PC-9 (cell line): ENCODE measurements at regions not wholly inside any gene's neighbourhood (a gene's known extent, or its start where the extent isn't known, plus 50 kb on each side); places are given as distances from the start of the nearest gene placed in this dataset.

ENCODE experiments used
- BruUV-seq: library from RNA; stranded (reverse); fragments of 400-500 nt; replicated peaks from 2 replicates; lab custom pipeline; 2021; lab: Mats Ljungman, UMichigan
- CTCF ChIA-PET: fragments of 300-600 bp; sonication (Branson Sonifier 250); formaldehyde crosslinking; loops from one replicate; lab custom pipeline; 2022; ENCODE audit warnings: antibody characterized with exemption; lab: Charles Lee
- POLR2A ChIA-PET: fragments of 300-600 bp; sonication (Branson Sonifier 250); formaldehyde crosslinking; loops from one replicate; lab custom pipeline; 2022; ENCODE audit warnings: antibody characterized with exemption; ENCODE audit not compliant: unreplicated experiment; lab: Charles Lee
- DNase-seq, 2 experiments: peaks; one replicate each; pipeline versions ENCODE4 v3.0.0 to v3.0.0-alpha.2; 2015 to 2022; ENCODE audit warnings: mixed read lengths in 1 of 2
- H2AFZ ChIP-seq: fragments of 200-600 bp; sonication (generic); 2 replicates; pipeline ENCODE4 v1.8.1; 2017; ENCODE audit warnings: antibody characterized with exemption
- H3F3A ChIP-seq: fragments of 200-600 bp; sonication (generic); 2 replicates; pipeline ENCODE4 v1.8.1; 2017; ENCODE audit warnings: antibody characterized with exemption, mild to moderate bottlenecking, low read depth; ENCODE audit not compliant: insufficient read depth
- H3K27ac ChIP-seq: fragments of 200-600 bp; sonication (generic); 2 replicates; pipeline ENCODE4 v1.6.1; 2016; ENCODE audit warnings: mixed run types
- H3K27me3 ChIP-seq: fragments of 200-600 bp; sonication (generic); 2 replicates; pipeline ENCODE4 v1.6.1; 2016; ENCODE audit warnings: low read depth, mixed run types; ENCODE audit not compliant: insufficient read depth
- H3K36me3 ChIP-seq: fragments of 200-600 bp; sonication (generic); 2 replicates; pipeline ENCODE4 v1.6.1; 2016; ENCODE audit warnings: low read depth, mixed run types
- H3K4me1 ChIP-seq: fragments of 200-600 bp; sonication (generic); replicated peaks from 2 replicates; pipeline ENCODE4 v1.6.1; 2016; ENCODE audit warnings: mixed run types; ENCODE audit not compliant: insufficient read depth
- H3K4me2 ChIP-seq: fragments of 200-600 bp; sonication (generic); 2 replicates; pipeline ENCODE4 v1.6.1; 2017; ENCODE audit warnings: mixed run types
- H3K4me3 ChIP-seq: fragments of 200-600 bp; sonication (generic); 2 replicates; pipeline ENCODE4 v1.6.1; 2016; ENCODE audit warnings: mixed run types
- H3K79me2 ChIP-seq: fragments of 200-600 bp; sonication (generic); 2 replicates; pipeline ENCODE4 v1.6.1; 2017; ENCODE audit warnings: low read depth, mixed run types
- H3K9me2 ChIP-seq: fragments of 200-600 bp; sonication (generic); 2 replicates; pipeline ENCODE4 v1.8.1; 2017; ENCODE audit warnings: mild to moderate bottlenecking; ENCODE audit not compliant: insufficient read depth
- H3K9me3 ChIP-seq: fragments of 200-600 bp; sonication (generic); 2 replicates; pipeline ENCODE4 v1.8.1; 2016; ENCODE audit warnings: low read depth; ENCODE audit not compliant: insufficient read depth
- H4K20me1 ChIP-seq: fragments of 200-600 bp; sonication (generic); 2 replicates; pipeline ENCODE4 v1.8.1; 2017; ENCODE audit not compliant: insufficient read depth
- EZH2 ChIP-seq: fragments of 200-600 bp; sonication (generic); IDR thresholded peaks from 2 replicates; pipeline ENCODE4 v1.8.0; 2017; ENCODE audit warnings: antibody characterized with exemption, low read depth
- intact Hi-C: fragments of 100-400 bp; cut with micrococcal nuclease; formaldehyde crosslinking; loops from one replicate; pipeline ENCODE4 v1.10.0; 2022; ENCODE audit not compliant: unreplicated experiment
- TF ChIP-seq, protein P1 (sequence below): fragments of 200-600 bp; sonication (generic); conservative IDR thresholded peaks from 2 replicates; pipeline ENCODE4 v1.6.1; 2017; ENCODE audit warnings: mixed run types, antibody characterized with exemption, mild to moderate bottlenecking, moderate library complexity

DNA sequence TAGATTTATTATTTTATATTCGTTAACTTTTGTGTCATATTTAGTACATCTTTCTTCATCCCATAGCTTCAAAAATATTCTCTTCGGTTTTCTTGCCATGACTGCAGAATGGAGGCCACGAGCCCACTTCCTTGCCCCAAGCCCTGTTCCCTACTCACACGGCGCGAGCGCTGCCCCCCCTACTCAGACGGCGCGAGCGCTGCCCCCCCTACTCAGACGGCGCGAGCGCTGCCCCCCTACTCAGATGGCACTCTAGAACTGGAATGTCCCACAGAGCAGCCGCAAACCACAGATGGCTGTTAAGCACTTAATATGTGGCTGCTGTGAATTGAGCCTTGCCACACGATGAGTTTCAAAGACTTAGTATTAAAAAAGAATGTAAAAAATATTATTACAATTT, 102.2 kb upstream of the PEG3 start:
- no peak for DNase-seq
- TF ChIP-seq, protein P1, sequence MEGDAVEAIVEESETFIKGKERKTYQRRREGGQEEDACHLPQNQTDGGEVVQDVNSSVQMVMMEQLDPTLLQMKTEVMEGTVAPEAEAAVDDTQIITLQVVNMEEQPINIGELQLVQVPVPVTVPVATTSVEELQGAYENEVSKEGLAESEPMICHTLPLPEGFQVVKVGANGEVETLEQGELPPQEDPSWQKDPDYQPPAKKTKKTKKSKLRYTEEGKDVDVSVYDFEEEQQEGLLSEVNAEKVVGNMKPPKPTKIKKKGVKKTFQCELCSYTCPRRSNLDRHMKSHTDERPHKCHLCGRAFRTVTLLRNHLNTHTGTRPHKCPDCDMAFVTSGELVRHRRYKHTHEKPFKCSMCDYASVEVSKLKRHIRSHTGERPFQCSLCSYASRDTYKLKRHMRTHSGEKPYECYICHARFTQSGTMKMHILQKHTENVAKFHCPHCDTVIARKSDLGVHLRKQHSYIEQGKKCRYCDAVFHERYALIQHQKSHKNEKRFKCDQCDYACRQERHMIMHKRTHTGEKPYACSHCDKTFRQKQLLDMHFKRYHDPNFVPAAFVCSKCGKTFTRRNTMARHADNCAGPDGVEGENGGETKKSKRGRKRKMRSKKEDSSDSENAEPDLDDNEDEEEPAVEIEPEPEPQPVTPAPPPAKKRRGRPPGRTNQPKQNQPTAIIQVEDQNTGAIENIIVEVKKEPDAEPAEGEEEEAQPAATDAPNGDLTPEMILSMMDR: no peak
- no peak for TF ChIP-seq EZH2
- Histone ChIP-seq H3F3A (no peaks in the 10 kb centered on the region), H3K4me3 (no peak overlapping the region), H4K20me1 (no peaks in the 10 kb centered on the region), H2AFZ (no peak overlapping the region), H3K79me2 (no peaks in the 10 kb centered on the region), H3K4me1 (no peaks in the 10 kb centered on the region), H3K4me2 (no peak overlapping the region), H3K36me3 (no peaks in the 10 kb centered on the region), H3K9me2 (no peaks in the 10 kb centered on the region), H3K9me3 (no peaks in the 10 kb centered on the region), H3K27me3 (peaks cover 19% of the 10 kb centered on the region), H3K27ac (no peak overlapping the region)
- POLR2A ChIA-PET: no interaction called here
- intact Hi-C loops: no loop called here
- CTCF ChIA-PET: no interaction called here
- no TSS peak for BruUV-seq

DNA sequence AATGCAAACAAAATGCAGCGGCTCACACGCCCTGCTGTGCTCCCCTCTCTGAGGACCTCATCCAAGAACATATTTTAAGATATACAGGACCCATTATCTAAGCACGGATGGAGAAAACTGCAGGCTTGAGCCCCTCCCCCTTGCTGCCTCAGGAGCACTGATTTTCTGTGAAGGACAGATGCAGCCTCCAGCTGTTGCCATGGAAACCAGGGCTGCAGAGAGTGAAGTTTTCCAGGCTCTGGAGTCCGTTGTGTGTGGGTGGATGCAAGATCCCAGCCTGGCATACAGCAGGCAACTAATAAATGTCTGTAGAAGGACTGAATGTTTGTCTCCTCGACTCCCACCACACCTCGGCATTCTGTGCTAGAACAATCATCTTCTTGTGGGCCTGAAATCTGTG, 105.6 kb upstream of the PEG3 start:
- no peak for TF ChIP-seq EZH2
- TF ChIP-seq, protein P1: no peak
- no TSS peak for BruUV-seq
- Histone ChIP-seq H3K27ac (no peak overlapping the region), H4K20me1 (no peaks in the 10 kb centered on the region), H3K4me1 (no peaks in the 10 kb centered on the region), H3K36me3 (no peaks in the 10 kb centered on the region), H3K4me2 (no peak overlapping the region), H2AFZ (no peak overlapping the region), H3K27me3 (peaks cover 28% of the 10 kb centered on the region), H3K9me2 (no peaks in the 10 kb centered on the region), H3F3A (no peaks in the 10 kb centered on the region), H3K9me3 (no peaks in the 10 kb centered on the region), H3K79me2 (no peaks in the 10 kb centered on the region), H3K4me3 (no peak overlapping the region)
- DNase-seq: no peak
- intact Hi-C loops: no loop called here
- CTCF ChIA-PET: no interaction called here
- POLR2A ChIA-PET: no interaction called here

DNA sequence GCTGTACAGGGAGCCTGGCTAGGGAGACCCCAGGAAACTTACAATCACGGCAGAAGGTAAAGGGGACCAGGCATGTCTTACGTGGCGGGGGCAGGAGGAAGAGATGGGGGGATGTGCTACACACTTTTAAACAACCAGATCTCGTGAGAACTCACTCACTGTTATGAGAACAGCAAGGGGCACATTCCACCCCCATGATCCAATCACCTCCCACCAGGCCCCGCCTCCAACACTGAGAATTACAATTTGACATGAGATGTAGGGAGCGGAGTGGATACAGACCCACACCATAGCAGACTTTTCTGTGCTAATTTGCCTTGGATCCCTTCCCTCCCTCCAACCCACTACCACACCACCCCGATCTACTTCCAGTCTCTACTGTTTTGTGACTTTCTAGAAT, 106.7 kb upstream of the PEG3 start:
- no TSS peak for BruUV-seq
- TF ChIP-seq, protein P1: no peak
- TF ChIP-seq EZH2: no peak
- H3K79me2 ChIP-seq: no peaks in the 10 kb centered on the region
- no peak overlapping the region for H2AFZ ChIP-seq
- no peaks in the 10 kb centered on the region for H3K9me2 ChIP-seq
- DNase-seq: no peak
- POLR2A ChIA-PET: no interaction called here
- H3K27me3 ChIP-seq: peaks cover 32% of the 10 kb centered on the region
- no peak overlapping the region for H3K4me3 ChIP-seq
- H3K27ac ChIP-seq: no peak overlapping the region
- H3K4me1 ChIP-seq: no peaks in the 10 kb centered on the region
- H3K36me3 ChIP-seq: no peaks in the 10 kb centered on the region
- no peaks in the 10 kb centered on the region for H3F3A ChIP-seq
- no peak overlapping the region for H3K4me2 ChIP-seq
- CTCF ChIA-PET: no interaction called here
- intact Hi-C loops: no loop called here
- H4K20me1 ChIP-seq: no peaks in the 10 kb centered on the region
- no peaks in the 10 kb centered on the region for H3K9me3 ChIP-seq
